H1 (cell line): ENCODE measurements at regions not wholly inside any gene's neighbourhood (a gene's known extent, or its start where the extent isn't known, plus 50 kb on each side); places are given as distances from the start of the nearest gene placed in this dataset.

ENCODE experiments used
- CTCF ChIA-PET: fragments of 300-600 bp; sonication (Branson Sonifier 250); formaldehyde crosslinking; loops from one replicate; lab custom pipeline; 2021; ENCODE audit not compliant: partially characterized antibody; lab: Charles Lee
- POLR2A ChIA-PET: fragments of 300-600 bp; sonication (Branson Sonifier 250); formaldehyde crosslinking; loops from one replicate; lab custom pipeline; 2021; ENCODE audit warnings: inconsistent platforms; ENCODE audit not compliant: partially characterized antibody; lab: Charles Lee
- DNase-seq, 2 experiments: peaks; one replicate each; pipeline versions ENCODE4 v3.0.0 to v3.0.0-alpha.2; 2010 to 2022; ENCODE audit warnings: low spot score in 2 of 2, low read depth in 1 of 2, mixed read lengths in 1 of 2
- FAIRE-seq: peaks from 2 replicates; lab custom pipeline; 2011; peaks lifted over from hg19 to GRCh38; lab: Jason Lieb, UNC
- H2AFZ ChIP-seq: 2 replicates; pipeline ENCODE4 v1.8.1; 2012; ENCODE audit warnings: low read length, inconsistent platforms
- H2AK5ac ChIP-seq: 2 replicates; pipeline ENCODE4 v1.6.1; 2013; ENCODE audit warnings: low read depth, low read length
- H2BK120ac ChIP-seq: replicated peaks from 2 replicates; pipeline ENCODE3; 2013; ENCODE audit warnings: low read depth, low read length, inconsistent platforms
- H2BK12ac ChIP-seq: 2 replicates; pipeline ENCODE4 v1.6.1; 2013; ENCODE audit warnings: low read depth, low read length
- H2BK15ac ChIP-seq: 2 replicates; pipeline ENCODE4 v1.6.1; 2013; ENCODE audit warnings: low read length
- H2BK20ac ChIP-seq: 2 replicates; pipeline ENCODE4 v1.6.1; 2013; ENCODE audit warnings: low read length
- H2BK5ac ChIP-seq: 2 replicates; pipeline ENCODE4 v1.6.1; 2013; ENCODE audit warnings: low read depth, low read length
- H3K14ac ChIP-seq: 2 replicates; pipeline ENCODE4 v1.6.1; 2013; ENCODE audit warnings: inconsistent platforms; ENCODE audit not compliant: insufficient read length
- H3K18ac ChIP-seq: 2 replicates; pipeline ENCODE4 v1.6.1; 2013; ENCODE audit warnings: low read length; ENCODE audit errors: extremely low read depth
- H3K23ac ChIP-seq: 2 replicates; pipeline ENCODE4 v1.6.1; 2013; ENCODE audit warnings: inconsistent platforms; ENCODE audit not compliant: insufficient read length
- H3K23me2 ChIP-seq: 2 replicates; pipeline ENCODE4 v1.6.1; 2013; ENCODE audit warnings: low read depth, low read length
- H3K27ac ChIP-seq: 2 replicates; pipeline ENCODE4 v1.6.1; 2011; ENCODE audit warnings: low read depth, low read length, inconsistent platforms
- H3K27me3 ChIP-seq, 4 experiments: replicated peaks in 1 of 4; 1 replicate in 1 of 4; 2 replicates in 3 of 4; pipeline versions ENCODE4 v1.6.1 to v1.8.1; 2011 to 2013; ENCODE audit warnings: low read length in 3 of 4, mild to moderate bottlenecking in 3 of 4, inconsistent platforms in 2 of 4, mixed read lengths in 2 of 4, moderate library complexity in 1 of 4; ENCODE audit not compliant: control insufficient read depth in 3 of 4, insufficient read depth in 3 of 4; ENCODE audit errors: extremely low read depth in 1 of 4
- H3K36me3 ChIP-seq, 4 experiments: 2 replicates each; pipeline versions ENCODE4 v1.6.1 to v1.8.1; 2011 to 2013; ENCODE audit warnings: mild to moderate bottlenecking in 4 of 4, low read length in 3 of 4, moderate library complexity in 2 of 4, control low read depth in 1 of 4, inconsistent platforms in 1 of 4; ENCODE audit not compliant: insufficient read depth in 4 of 4, control insufficient read depth in 2 of 4
- H3K4ac ChIP-seq: replicated peaks from 2 replicates; pipeline ENCODE3; 2013; ENCODE audit warnings: low read length, low read depth, mixed read lengths, inconsistent platforms; ENCODE audit not compliant: insufficient read length
- H3K4me1 ChIP-seq, 4 experiments: replicated peaks in 1 of 4; 1 replicate in 1 of 4; 2 replicates in 3 of 4; pipeline versions ENCODE4 v1.6.1 to v1.8.1; 2011 to 2013; ENCODE audit warnings: low read length in 3 of 4, inconsistent platforms in 2 of 4, mixed read lengths in 1 of 4; ENCODE audit not compliant: insufficient read depth in 4 of 4, control insufficient read depth in 3 of 4
- H3K4me2 ChIP-seq, 2 experiments: 2 replicates each; pipeline versions ENCODE4 v1.6.1 to v1.8.1; 2011 to 2013; ENCODE audit warnings: low read depth in 2 of 2, low read length in 2 of 2, control low read depth in 1 of 2, inconsistent platforms in 1 of 2, mild to moderate bottlenecking in 1 of 2; ENCODE audit not compliant: insufficient read depth in 1 of 2
- H3K4me3 ChIP-seq, 4 experiments: fragments of 200-600, 300-600 bp in 1 of 4; sonication (generic), shearing (Covaris generic), sonication (Bioruptor Twin) in 1 of 4; 2 replicates each; pipeline versions ENCODE4 v1.5.1 to v1.8.1; 2011 to 2016; ENCODE audit warnings: low read length in 4 of 4, low read depth in 3 of 4, control low read depth in 2 of 4, inconsistent platforms in 2 of 4, mild to moderate bottlenecking in 2 of 4, mixed read lengths in 1 of 4, moderate library complexity in 1 of 4; ENCODE audit not compliant: insufficient read depth in 2 of 4; ENCODE audit errors: extremely low read depth in 1 of 4
- H3K56ac ChIP-seq: replicated peaks from 2 replicates; pipeline ENCODE3; 2013; ENCODE audit warnings: low read depth, mild to moderate bottlenecking, mixed read lengths, low read length, inconsistent platforms; ENCODE audit not compliant: insufficient read length
- H3K79me1 ChIP-seq: 2 replicates; pipeline ENCODE4 v1.6.1; 2013; ENCODE audit warnings: low read depth, low read length, control low read depth
- H3K79me2 ChIP-seq, 2 experiments: 2 replicates each; pipeline versions ENCODE4 v1.6.1 to v1.8.1; 2012 to 2013; ENCODE audit warnings: low read length in 2 of 2, mild to moderate bottlenecking in 2 of 2, inconsistent platforms in 1 of 2; ENCODE audit not compliant: insufficient read depth in 2 of 2, control insufficient read depth in 1 of 2
- H3K9ac ChIP-seq, 4 experiments: replicated peaks in 1 of 4; 1 replicate in 1 of 4; 2 replicates in 3 of 4; pipeline versions ENCODE4 v1.6.1 to v1.8.1; 2011 to 2013; ENCODE audit warnings: low read depth in 3 of 4, low read length in 3 of 4, control low read depth in 2 of 4, mild to moderate bottlenecking in 2 of 4, moderate library complexity in 2 of 4, inconsistent platforms in 1 of 4; ENCODE audit errors: extremely low read depth in 1 of 4
- H3K9me3 ChIP-seq, 2 experiments: 2 replicates each; pipeline versions ENCODE4 v1.6.1 to v1.8.1; 2012 to 2013; ENCODE audit warnings: mild to moderate bottlenecking in 2 of 2, moderate library complexity in 2 of 2, control low read depth in 1 of 2, inconsistent platforms in 1 of 2, low read depth in 1 of 2, low read length in 1 of 2, mixed read lengths in 1 of 2; ENCODE audit not compliant: insufficient read depth in 2 of 2
- H4K20me1 ChIP-seq, 2 experiments: replicated peaks in 1 of 2; 2 replicates each; pipeline versions ENCODE3 to v1.8.1; 2011 to 2013; ENCODE audit warnings: inconsistent platforms in 2 of 2, low read length in 2 of 2, mild to moderate bottlenecking in 1 of 2; ENCODE audit not compliant: insufficient read depth in 2 of 2, control insufficient read depth in 1 of 2
- H4K5ac ChIP-seq: 2 replicates; pipeline ENCODE4 v1.6.1; 2013; ENCODE audit warnings: low read length, low read depth, mixed read lengths, inconsistent platforms; ENCODE audit not compliant: insufficient read length
- H4K8ac ChIP-seq: 2 replicates; pipeline ENCODE4 v1.8.0; 2013; ENCODE audit warnings: mild to moderate bottlenecking, moderate library complexity, low read length, inconsistent platforms; ENCODE audit not compliant: insufficient read depth; ENCODE audit errors: extremely low read depth
- H4K91ac ChIP-seq: replicated peaks from 2 replicates; pipeline ENCODE3; 2013; ENCODE audit warnings: low read length, mixed read lengths, inconsistent platforms; ENCODE audit not compliant: insufficient read length
- ATF3 ChIP-seq: IDR thresholded peaks from 2 replicates; pipeline ENCODE4 v1.6.1; 2011; ENCODE audit warnings: low read depth, mild to moderate bottlenecking, low read length; ENCODE audit not compliant: insufficient read depth
- CTBP2 ChIP-seq: IDR thresholded peaks from 2 replicates; pipeline ENCODE4 v1.7.0; 2011; ENCODE audit warnings: borderline replicate concordance, mild to moderate bottlenecking, moderate library complexity, mixed read lengths, low read length; ENCODE audit not compliant: insufficient read depth, insufficient read length
- E2F6 ChIP-seq: IDR thresholded peaks from 2 replicates; pipeline ENCODE4 v1.6.1; 2012; ENCODE audit warnings: inconsistent platforms
- EP300 ChIP-seq, 2 experiments: IDR thresholded peaks; 1 replicate in 1 of 2; 2 replicates in 1 of 2; pipeline ENCODE4 v1.6.1; 2011 to 2012; ENCODE audit warnings: low read depth in 2 of 2, low read length in 2 of 2, mild to moderate bottlenecking in 2 of 2, borderline replicate concordance in 1 of 2, inconsistent platforms in 1 of 2, moderate library complexity in 1 of 2
- FOSL1 ChIP-seq: IDR thresholded peaks from 2 replicates; pipeline ENCODE4 v1.6.1; 2011; ENCODE audit warnings: mild to moderate bottlenecking, low read depth, low read length, moderate library complexity; ENCODE audit not compliant: insufficient read depth
- GABPA ChIP-seq: IDR thresholded peaks from 2 replicates; pipeline ENCODE4 v1.6.1; 2011; ENCODE audit warnings: mild to moderate bottlenecking, low read length, moderate library complexity, borderline replicate concordance; ENCODE audit not compliant: insufficient read depth
- KDM4A ChIP-seq: IDR thresholded peaks from one replicate; pipeline ENCODE4 v1.7.1; 2012; ENCODE audit warnings: low read depth, mild to moderate bottlenecking, moderate library complexity, low read length, inconsistent platforms; ENCODE audit not compliant: severe bottlenecking
- NRF1 ChIP-seq: IDR thresholded peaks from 2 replicates; pipeline ENCODE4 v1.6.1; 2011; ENCODE audit warnings: mild to moderate bottlenecking, low read depth, low read length, improper control_type of control experiment
- POLR2AphosphoS5 ChIP-seq: IDR thresholded peaks from 2 replicates; pipeline ENCODE4 v1.6.1; 2011; ENCODE audit warnings: low read depth, low read length
- RBBP5 ChIP-seq: IDR thresholded peaks from 2 replicates; pipeline ENCODE4 v1.7.1; 2012; ENCODE audit warnings: low read depth, mild to moderate bottlenecking, inconsistent platforms, low read length, moderate library complexity, borderline replicate concordance
- TAF1 ChIP-seq: IDR thresholded peaks from 2 replicates; pipeline ENCODE4 v1.6.1; 2011; ENCODE audit warnings: mild to moderate bottlenecking, low read depth, low read length
- TAF7 ChIP-seq: optimal IDR thresholded peaks from 2 replicates; pipeline ENCODE3; 2011; ENCODE audit warnings: low read depth, mild to moderate bottlenecking, inconsistent platforms, low read length, moderate library complexity, borderline replicate concordance
- TBP ChIP-seq: IDR thresholded peaks from 2 replicates; pipeline ENCODE4 v1.6.1; 2011; ENCODE audit warnings: low read depth, low read length, improper control_type of control experiment
- WGBS, 2 experiments: shearing (Covaris generic) in 1 of 2; methylation state at CpG; one replicate each; pipeline versions ENCODE4 v1.1.6 to v1.1.7; 2013 to 2015; ENCODE audit warnings: low lambda C conversion rate in 2 of 2, mixed read lengths in 2 of 2, inconsistent platforms in 1 of 2, low coverage in 1 of 2, missing lambda C conversion rate in 1 of 2; ENCODE audit not compliant: insufficient replicate concordance in 2 of 2, insufficient coverage in 1 of 2, insufficient read length in 1 of 2; ENCODE audit errors: extremely low coverage in 1 of 2, missing lambda C conversion rate in 1 of 2; 5-methylcytosine and 5-hydroxymethylcytosine counted together

- Histone ChIP-seq H3K4me1 (no peaks in the 10 kb centered on the region; a peak in 1 of 7 replicates), H3K4me3 (no peak overlapping the region), H2BK12ac (no peak overlapping the region), H2AK5ac (no peak overlapping the region), H3K4ac (no peak overlapping the region), H4K5ac (no peak overlapping the region), H2BK5ac (no peak overlapping the region), H3K56ac (no peak overlapping the region), H2BK120ac (no peak overlapping the region), H3K23me2 (no peaks in the 10 kb centered on the region), H3K23ac (no peak overlapping the region), H3K27ac (no peak overlapping the region), H3K79me2 (no peaks in the 10 kb centered on the region), H3K18ac (no peak overlapping the region), H3K79me1 (no peaks in the 10 kb centered on the region), H2BK20ac (no peak overlapping the region), H3K27me3 (no peaks in the 10 kb centered on the region), H4K8ac (no peak overlapping the region), H2AFZ (no peak overlapping the region), H4K91ac (no peak overlapping the region), H3K14ac (no peak overlapping the region), H3K4me2 (no peak overlapping the region), H4K20me1 (no peaks in the 10 kb centered on the region), H3K36me3 (no peaks in the 10 kb centered on the region), H2BK15ac (no peak overlapping the region), H3K9ac (no peak overlapping the region), H3K9me3 (no peaks in the 10 kb centered on the region)
- DNase-seq: no peak
- ChIA-PET POLR2A (no interaction called here), CTCF (interaction anchor here (1.1 to 2.9 kb wide), 3 partner anchors 18 to 290 kb away, joined by 3 to 10 read pairs (median 3); no protein-coding TSS in a partner anchor)
- 78% methylated on average over 1 of the region's 1 CpG; no CpG with 5 or more reads in 1 of the 2 experiments for WGBS, 2 experiments
- FAIRE-seq: no peak
- TF ChIP-seq FOSL1: no peak
- no peak for TF ChIP-seq RBBP5
- TF ChIP-seq TBP: no peak
- TF ChIP-seq ATF3: no peak
- no peak for TF ChIP-seq POLR2AphosphoS5
- TF ChIP-seq NRF1: no peak
- TF ChIP-seq EP300 (IDR thresholded peaks at IDR 0.05; ENCODE audit: borderline replicate concordance in 1 of 2, low read depth in 2 of 2, low read length in 2 of 2): no peak
- no peak for TF ChIP-seq TAF1
- no peak for TF ChIP-seq TAF7
- TF ChIP-seq CTBP2: no peak
- no peak for TF ChIP-seq KDM4A
- TF ChIP-seq GABPA: no peak
- TF ChIP-seq E2F6: no peak
These were observed 154.4 kb downstream of the BBOX1 start for GRCh38 chr11:27194976-27195375.
